HG02840 (cell line): ENCODE measurements at regions not wholly inside any gene's neighbourhood (a gene's known extent, or its start where the extent isn't known, plus 50 kb on each side); places are given as distances from the start of the nearest gene placed in this dataset.

ENCODE experiments used
- ATAC-seq: cut with Tn5 transposase; IDR thresholded peaks from one replicate; pipeline ENCODE4 v1.9.1; 2021; ENCODE audit warnings: mild to moderate bottlenecking, moderate library complexity, moderate number of reproducible peaks; ENCODE audit not compliant: unreplicated experiment, low FRiP score

GRCh38 chr21:36554411-36555157 is 74.7 kb upstream of the CLDN14 start:
- ATAC-seq = no peak

GRCh38 chr21:36555199-36555800 is 75.4 kb upstream of the CLDN14 start:
- ATAC-seq = no peak

DNA sequence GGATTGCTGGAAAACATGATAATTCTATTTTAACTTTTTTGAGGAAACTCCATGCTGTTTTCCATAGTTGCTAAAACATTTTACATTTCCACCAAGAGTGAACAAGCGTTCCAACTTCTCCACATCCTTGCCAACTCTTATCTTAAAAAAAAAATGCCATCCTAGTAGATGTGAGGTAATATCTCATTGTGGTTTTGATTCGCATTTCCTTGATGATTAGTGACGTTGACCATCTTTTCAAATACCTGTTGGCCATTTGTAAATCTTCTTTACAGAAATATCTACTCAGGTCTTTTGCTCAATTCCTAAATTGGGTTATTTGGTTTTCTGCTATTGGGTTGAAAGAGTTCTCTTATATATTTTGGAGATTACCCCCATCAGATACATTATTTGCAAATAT is 77.4 kb upstream of the CLDN14 start:
- ATAC-seq = no peak

DNA sequence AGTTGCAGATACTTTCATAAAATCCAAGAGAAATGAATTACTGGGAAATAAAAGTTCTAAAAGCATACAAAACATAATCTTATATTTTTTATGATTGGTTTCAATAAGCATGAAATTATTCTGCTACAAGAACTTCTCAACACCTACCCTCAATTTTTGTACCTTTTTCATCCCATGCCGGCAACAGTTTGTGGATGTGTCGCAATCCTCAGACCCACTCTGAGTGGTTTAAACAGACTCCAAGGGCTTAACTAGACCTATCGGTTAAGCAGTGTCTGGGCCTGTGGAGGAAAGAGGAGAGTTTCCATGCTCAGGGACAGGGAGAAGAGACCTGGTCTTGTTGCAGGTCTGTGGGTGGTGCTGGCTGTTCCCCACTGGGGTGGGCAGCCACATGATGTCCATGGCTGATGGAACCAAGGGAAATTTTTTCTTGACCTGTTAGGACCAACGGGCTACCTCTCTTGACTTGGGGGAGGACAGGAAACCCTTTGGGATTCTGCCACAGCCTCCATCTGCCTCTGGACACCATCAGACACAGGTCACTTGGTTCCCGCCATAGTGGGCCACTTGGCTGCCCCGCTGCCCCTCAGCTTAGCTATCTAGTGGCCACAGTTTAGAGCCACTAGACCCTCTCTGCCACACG is 81.1 kb upstream of the CLDN14 start:
- no peak for ATAC-seq

DNA sequence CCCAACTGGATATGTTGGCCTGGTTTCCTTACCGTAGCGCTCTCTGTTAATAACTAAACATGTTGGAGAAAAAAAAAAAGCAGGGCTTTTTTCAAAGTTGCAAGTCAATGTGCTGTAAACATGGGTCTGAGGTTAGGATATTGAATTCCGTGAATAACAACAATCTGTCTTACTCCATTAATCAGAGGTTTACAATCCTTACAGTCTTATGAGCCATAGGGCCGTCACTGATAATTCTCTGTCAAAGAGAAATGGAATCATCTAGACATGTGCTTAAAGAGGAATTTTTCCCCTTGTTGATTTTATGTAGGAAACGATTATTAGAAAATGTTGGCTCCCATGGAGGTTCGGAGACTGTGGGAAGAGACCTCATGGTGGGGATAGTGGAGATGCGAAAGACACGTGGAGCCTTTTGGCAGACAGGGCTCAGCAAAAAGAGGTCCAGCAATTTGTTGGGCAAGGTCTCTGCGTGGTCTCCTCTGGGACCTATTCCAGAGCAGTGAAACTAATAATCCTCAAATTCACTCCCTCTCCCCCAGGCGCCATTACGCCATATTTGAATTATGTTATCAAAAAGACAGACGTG is 83.5 kb upstream of the CLDN14 start:
- no peak for ATAC-seq

DNA sequence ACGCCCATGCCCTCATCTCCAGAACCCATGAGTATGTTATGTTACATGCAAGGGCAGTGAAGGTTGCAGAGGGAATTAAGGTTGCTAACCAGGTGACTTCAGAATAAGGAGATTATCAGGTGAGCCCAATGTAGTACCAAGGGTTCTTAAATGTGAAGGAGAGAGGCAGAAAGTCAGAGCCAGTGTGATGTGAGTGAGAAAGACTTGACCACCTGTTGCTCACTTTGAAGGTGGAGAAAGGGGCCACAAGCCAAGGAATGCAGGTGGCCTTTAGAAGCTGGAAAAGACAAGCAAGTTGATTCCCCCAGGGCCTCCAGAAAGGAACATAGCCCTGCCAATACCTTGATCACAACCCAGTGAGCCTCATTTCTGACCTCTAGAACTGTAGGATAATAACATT is 84.7 kb upstream of the CLDN14 start:
- ATAC-seq = no peak

DNA sequence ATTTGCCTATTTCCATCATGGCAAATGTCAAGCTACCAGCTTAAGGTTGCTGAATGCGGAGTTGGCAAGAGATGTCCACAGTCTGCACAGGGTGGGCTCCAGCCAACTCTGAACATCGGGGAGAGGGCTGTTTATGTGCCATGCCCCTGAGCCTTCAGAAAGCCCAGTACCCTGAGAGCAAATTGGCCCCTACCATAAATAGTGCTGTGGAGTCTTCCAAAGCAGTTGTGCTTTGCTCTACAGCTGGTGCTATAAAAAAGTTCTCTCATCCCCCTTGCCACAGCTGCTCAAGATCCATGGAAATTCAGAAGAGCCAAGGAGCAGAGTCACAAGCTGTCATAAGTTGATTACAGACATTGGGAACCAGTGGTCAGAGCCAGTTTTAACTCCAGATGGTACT is 85.6 kb upstream of the CLDN14 start:
- ATAC-seq = no peak

DNA sequence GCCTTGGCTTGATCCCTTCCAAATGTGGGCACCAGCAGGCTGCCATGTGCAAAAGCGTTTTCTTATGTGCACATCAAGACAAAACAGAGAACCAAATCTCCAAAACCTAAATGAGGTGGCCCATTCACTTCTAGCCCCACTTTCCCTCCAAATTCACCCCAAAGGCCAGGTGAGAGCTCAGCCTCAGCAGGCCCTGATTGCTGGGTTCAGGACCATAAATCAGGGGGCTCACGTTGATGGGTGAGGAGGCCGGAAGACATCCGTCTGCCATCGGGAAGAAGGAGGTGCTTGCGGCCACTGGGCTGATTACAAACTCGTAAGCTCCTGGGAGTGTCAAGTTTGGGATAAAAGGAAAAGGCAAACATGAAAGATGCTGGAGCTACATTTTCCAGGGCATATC is 86.7 kb upstream of the CLDN14 start:
- no peak for ATAC-seq

- ATAC-seq = no peak
Observed at GRCh38 chr21:36567216-36567885, 87.4 kb upstream of the CLDN14 start.

DNA sequence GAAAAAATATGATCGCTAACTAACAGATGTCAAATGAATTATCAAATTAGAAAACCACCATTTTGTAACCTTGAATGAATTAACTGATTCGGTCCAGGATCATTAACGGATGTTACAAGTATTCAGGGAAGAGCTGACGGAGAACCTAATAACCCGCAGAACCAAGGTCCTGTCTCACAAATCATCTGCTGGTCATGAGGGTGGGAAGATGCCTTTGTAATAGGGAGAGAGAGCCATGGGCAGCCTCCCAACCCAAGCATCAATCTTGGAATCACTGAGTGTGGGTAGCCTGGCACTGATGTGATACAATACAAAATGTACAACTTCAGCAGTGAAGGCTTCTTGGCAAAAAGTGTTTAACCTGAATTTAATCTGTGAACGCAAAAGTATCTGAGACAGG is 89.6 kb upstream of the CLDN14 start:
- ATAC-seq = no peak

DNA sequence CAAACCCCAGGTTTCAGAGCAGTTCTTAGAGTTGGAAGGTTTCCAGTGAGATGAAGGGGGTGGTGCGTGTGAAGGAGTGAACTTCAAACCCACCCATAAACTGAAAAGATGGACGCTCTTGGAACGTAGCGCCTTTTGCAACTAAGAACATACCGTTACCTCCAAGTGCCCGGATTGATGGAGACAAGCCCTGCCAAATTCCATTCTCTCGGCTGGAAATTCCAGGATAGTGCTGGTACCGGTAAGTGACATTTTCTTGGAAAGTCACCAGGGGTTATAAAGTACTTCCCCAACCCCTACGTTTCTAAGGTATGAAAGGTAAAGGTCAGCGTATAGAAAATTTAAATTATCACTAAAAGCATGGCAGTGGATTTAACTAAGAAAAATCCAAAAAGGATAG is 91.6 kb upstream of the CLDN14 start:
- ATAC-seq = no peak

GRCh38 chr21:36572039-36572438 is 92.1 kb upstream of the CLDN14 start:
- no peak for ATAC-seq

DNA sequence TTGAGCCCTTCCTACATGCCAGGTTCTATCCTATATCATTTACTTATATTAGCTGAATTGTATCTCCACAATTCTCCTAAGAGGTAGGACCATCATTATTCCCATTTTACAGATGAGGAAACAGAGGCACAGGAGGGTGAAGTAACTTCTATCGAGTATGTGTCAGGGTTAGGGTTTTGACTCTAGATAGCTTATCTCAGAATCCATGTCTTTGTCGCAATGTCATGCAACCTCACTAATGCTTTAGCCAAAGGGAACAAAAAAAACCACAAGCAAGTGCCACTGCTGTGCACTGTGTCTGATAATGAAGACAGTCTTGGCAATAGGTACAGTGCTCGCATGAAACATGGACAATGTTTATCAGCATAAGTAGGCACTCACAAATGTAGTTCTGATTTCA is 95.4 kb upstream of the CLDN14 start:
- no peak for ATAC-seq

DNA sequence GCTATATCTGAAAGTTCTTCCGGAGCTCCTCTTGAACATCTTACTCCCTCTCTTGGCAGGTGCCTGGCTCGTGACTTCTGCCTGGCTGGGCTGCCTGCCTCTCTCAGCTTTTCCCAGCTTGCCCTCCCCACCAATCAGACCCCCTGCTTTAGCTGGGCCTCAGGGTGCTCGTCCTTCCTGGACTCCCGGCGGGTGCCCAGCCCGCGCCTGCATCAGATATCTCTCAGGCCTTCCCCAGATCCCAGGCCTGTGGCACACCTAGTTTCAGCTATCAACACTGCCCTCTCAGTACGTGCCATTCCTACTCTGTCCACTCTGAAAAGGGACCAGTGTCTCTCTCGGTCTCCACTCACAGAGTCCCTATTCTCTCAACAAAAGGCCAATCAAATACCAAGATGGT is 96.5 kb upstream of the CLDN14 start:
- no peak for ATAC-seq

DNA sequence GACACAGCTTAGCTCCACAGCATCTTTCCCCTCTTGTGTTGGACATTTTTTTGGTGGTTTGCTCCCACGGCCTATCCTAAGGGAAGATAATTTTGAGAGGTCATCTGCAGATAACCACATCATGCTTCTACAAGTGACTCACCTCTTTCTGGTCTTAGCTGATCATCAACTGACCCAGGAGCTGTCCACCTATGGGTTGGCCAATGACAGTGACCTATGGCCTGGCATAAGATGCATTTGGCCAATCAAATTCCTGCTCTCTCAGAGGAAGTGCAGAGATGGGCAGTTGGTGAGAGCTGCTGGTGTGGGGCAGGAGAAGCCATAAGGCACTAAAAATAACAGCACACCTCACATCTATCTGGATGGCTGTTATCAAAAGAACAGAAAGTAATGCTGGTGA is 100.0 kb upstream of the CLDN14 start:
- ATAC-seq = no peak

DNA sequence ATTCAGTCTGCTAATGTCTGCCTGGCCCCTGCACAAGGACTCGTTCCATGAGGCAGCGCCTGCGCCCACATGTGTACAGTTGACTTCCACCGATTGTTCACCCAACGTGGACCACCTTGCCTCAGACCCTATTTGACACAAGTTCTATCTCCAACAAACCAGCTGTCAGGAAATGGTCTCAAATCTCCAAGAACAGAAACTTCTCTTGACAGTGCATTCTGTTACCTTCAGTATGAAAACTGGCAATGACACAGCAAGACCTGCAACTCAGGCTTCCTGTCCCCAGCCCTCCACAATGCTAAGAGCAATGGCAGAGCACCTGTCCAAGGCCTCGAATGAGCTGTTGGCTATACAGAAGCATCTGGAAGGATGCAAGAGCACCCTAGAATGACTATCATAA is 102.3 kb upstream of the CLDN14 start:
- no peak for ATAC-seq

- ATAC-seq = no peak
Observed at GRCh38 chr21:36583591-36583990, 103.7 kb upstream of the CLDN14 start.

GRCh38 chr21:36584980-36585940 is 105.3 kb upstream of the CLDN14 start:
- ATAC-seq = no peak

DNA sequence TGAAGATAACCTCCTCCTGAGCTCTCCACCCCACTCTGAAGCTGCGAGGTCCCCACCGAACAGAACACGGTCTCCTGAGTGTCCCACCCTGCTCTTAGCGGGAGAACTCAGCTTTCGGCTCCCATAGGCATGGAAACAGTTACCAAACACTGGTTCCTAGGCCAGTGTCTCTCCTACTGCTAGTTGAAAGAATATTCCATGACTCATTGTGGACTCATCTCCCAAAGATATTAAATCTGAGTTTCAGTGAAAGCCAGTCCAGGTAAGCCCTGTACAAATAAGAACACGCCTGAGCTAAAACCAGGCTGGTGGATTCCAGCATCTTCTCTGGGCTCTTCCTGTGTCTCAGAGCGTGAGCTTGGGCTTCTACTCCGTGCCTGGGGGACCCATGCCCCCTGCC is 107.5 kb upstream of the CLDN14 start:
- ATAC-seq = no peak
